Fibroblast of mammary gland (primary cell): ENCODE measurements at regions not wholly inside any gene's neighbourhood (a gene's known extent, or its start where the extent isn't known, plus 50 kb on each side); places are given as distances from the start of the nearest gene placed in this dataset.

Source experiments
- DNase-seq: peaks from one replicate; pipeline ENCODE4 v3.0.0-alpha.2; 2010; ENCODE audit warnings: low read depth
- H3K4me3 ChIP-seq: 2 replicates; pipeline ENCODE4 v1.5.1; 2011; ENCODE audit warnings: low read depth, mild to moderate bottlenecking, low read length, moderate library complexity; ENCODE audit not compliant: control insufficient read depth
- TF ChIP-seq, protein P1 (sequence below): conservative IDR thresholded peaks from 2 replicates; pipeline ENCODE4 v1.5.1; 2011; ENCODE audit warnings: low read depth, low read length, inconsistent platforms; ENCODE audit not compliant: control insufficient read depth, insufficient read depth

DNA sequence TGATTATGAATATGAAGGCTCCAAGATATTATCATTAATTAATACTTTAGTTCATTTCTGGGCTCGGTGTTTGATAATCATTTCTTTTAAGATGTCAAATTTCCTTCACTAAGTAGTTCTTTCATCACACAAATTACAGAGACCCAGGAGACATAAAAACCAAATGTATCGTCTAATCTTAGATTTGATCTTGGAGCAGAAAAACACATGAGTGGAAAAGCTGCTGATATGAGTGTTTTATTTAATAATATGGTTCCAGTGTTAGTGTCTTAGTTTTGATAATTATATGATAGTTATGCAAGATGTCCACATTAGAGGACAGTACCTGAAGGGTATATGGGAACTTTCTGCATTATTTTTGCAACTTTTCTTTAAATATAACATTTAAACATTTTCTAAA is 494.5 kb upstream of the RAG2 start:
- no peak overlapping the region for H3K4me3 ChIP-seq
- TF ChIP-seq, protein P1, sequence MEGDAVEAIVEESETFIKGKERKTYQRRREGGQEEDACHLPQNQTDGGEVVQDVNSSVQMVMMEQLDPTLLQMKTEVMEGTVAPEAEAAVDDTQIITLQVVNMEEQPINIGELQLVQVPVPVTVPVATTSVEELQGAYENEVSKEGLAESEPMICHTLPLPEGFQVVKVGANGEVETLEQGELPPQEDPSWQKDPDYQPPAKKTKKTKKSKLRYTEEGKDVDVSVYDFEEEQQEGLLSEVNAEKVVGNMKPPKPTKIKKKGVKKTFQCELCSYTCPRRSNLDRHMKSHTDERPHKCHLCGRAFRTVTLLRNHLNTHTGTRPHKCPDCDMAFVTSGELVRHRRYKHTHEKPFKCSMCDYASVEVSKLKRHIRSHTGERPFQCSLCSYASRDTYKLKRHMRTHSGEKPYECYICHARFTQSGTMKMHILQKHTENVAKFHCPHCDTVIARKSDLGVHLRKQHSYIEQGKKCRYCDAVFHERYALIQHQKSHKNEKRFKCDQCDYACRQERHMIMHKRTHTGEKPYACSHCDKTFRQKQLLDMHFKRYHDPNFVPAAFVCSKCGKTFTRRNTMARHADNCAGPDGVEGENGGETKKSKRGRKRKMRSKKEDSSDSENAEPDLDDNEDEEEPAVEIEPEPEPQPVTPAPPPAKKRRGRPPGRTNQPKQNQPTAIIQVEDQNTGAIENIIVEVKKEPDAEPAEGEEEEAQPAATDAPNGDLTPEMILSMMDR = no peak
- no peak for DNase-seq

DNA sequence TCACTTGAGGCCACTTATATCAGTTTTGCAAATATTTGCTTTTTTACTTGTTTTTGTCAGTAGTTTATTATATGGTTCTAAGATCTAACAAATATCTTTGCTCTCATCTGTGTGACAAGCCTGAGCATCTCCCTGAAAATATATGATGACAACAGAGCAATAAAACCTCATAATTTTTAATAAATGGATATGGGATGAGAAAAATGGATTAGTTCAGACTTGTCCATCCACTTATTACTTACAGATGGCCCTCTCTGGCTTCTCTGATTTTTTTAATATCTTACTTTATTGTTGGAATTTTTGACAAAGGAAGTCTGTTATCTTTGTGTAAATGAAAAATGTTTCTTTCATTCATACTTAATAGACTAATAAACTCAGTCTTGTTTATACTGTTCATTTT is 491.4 kb upstream of the RAG2 start:
- no peak overlapping the region for H3K4me3 ChIP-seq
- TF ChIP-seq, protein P1 = no peak
- no peak for DNase-seq

DNA sequence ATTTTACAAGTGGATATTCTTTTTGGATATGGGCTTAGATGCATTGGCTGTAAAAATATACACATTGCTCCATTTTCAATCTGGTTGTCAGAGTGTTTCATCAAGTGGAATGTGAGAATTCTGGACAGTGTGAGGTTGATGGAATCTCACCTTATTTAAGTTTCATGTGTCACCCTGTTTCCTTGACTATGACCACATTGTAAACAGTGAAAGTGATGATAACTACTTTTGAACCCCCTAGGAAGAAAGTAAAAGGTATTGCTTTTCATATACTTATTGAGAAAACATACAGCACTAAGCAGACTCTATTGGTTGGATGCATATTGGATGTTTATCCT is 490.5 kb upstream of the RAG2 start:
- H3K4me3 ChIP-seq = no peak overlapping the region
- DNase-seq = no peak
- TF ChIP-seq, protein P1 = no peak

DNA sequence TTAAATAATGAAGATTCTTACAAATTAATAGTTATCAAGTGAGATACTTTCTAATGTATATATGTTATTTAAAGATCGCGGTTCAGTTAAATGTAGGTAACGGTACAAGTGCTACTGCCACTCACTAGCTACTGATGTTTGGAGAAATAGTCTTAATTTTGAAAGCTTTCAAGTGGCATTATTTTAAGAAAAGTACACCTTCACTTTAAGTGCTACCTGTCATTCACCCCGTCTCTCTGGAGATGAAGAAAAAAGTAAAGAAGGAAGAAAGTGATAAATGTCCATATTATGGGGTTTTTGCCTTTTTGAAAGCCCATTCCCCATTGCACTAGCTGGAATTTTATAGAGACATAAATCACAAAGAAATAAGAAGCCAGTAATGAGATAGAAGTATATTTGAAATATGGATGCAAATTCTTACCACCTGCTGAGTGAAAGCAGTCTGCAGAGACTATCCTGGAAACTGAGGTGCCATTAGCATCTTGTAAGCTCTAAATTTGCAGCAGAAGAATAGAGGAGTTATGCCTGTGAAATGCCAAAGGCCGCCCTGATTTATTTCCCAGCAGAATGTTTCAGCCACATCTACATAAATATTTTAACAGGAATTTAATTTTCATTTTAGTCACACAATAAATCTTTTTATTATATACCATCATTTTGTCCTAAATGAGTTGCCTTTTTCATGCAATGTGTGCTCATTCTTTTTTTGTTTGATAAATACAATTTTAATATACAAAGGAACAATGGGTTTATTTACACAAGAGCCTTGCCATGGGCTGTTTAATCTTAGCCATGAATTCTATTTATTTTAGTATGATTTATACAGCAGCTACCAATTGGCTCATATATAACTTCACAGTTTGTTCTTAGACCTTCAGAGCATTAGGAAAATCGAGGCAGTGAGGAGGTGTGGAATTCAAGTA is 489.9 kb upstream of the RAG2 start:
- H3K4me3 ChIP-seq = no peak overlapping the region
- DNase-seq = no peak
- TF ChIP-seq, protein P1 = no peak

DNA sequence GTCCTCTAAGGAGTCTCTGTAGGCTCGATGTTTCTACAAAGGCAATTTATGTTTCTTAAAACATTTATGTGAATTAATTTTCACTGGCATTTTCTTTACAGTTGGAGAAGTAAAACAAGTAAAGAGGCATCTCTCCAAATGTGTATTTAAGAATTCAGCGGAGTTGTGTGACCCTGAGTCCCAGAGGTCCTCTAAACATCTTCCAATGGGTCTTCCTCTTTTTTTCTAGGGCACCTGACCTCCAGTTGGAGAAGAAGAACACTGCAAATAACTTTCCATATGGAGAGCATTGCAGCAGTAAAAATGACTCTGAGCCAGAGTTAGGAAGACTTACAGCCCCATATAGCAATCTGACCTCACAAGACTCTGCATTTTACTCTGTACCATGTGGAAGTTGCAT is 480.5 kb upstream of the RAG2 start:
- TF ChIP-seq, protein P1 = no peak
- no peak for DNase-seq
- no peak overlapping the region for H3K4me3 ChIP-seq

DNA sequence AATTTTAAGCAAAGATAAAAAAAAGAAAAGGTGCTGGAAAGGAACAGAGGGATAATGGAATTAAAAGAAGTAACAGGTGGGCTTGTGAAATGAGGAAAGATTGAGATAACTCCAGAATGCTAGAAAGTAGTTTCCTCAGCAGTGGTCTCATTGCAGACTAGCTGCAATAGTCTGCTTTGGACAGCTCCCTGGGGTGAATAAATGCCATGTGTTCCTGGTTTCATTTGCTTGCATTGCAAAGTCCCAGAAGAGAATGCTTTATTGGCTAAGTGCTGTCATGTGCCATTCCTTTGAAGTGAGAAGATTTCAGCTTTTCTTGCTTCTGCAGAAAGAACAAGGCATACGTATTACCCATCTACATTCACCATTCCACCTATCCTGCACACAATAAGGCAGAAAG is 478.8 kb upstream of the RAG2 start:
- TF ChIP-seq, protein P1 = no peak
- H3K4me3 ChIP-seq = no peak overlapping the region
- no peak for DNase-seq

DNA sequence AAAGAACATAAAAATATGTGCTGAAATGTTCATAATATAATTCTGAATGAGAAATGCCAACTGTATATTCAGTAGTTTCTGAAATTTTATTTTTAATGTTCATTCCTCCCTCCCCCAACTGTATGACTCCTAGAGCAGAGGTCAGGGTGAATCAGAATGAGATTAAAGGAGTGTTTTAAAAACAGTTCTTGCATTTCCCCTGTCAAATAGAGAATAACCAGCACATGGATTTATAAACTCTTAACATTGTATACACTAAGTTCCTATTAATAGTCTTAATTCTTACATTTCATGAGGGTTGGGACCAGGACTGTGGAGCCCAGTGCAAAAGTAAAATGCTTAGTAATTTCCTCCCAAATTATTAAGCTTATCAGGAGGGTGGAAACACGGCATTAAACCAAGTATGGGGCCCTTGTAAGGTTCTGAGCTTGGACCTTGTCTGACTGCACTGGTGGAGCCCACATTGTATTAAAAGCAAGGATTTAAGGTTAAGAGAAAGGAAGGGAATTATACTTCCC is 474.6 kb upstream of the RAG2 start:
- DNase-seq = no peak
- H3K4me3 ChIP-seq = no peak overlapping the region
- TF ChIP-seq, protein P1 = no peak
